ENCODE measurements at regions not wholly inside any gene's neighbourhood (a gene's known extent, or its start where the extent isn't known, plus 50 kb on each side); places are given as distances from the start of the nearest gene placed in this dataset.

- TF ChIP-seq, protein P1, sequence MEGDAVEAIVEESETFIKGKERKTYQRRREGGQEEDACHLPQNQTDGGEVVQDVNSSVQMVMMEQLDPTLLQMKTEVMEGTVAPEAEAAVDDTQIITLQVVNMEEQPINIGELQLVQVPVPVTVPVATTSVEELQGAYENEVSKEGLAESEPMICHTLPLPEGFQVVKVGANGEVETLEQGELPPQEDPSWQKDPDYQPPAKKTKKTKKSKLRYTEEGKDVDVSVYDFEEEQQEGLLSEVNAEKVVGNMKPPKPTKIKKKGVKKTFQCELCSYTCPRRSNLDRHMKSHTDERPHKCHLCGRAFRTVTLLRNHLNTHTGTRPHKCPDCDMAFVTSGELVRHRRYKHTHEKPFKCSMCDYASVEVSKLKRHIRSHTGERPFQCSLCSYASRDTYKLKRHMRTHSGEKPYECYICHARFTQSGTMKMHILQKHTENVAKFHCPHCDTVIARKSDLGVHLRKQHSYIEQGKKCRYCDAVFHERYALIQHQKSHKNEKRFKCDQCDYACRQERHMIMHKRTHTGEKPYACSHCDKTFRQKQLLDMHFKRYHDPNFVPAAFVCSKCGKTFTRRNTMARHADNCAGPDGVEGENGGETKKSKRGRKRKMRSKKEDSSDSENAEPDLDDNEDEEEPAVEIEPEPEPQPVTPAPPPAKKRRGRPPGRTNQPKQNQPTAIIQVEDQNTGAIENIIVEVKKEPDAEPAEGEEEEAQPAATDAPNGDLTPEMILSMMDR (conservative IDR thresholded peaks at IDR 0.05) = no peak
- no peak for TF ChIP-seq ZFX (IDR thresholded peaks at IDR 0.05)
Measured at GRCh38 chr14:65195042-65195719, 92.9 kb upstream of the MAX start.

All from C4-2B (cell line).